Fibroblast of skin of abdomen (primary cell): ENCODE measurements at regions not wholly inside any gene's neighbourhood (a gene's known extent, or its start where the extent isn't known, plus 50 kb on each side); places are given as distances from the start of the nearest gene placed in this dataset.
A peak's percentile ranks its signal among the peaks of the same experiment; 100 is the strongest.
"Not testable (repeated sequence)": the region's sequence is repeated elsewhere in the genome, so short reads cannot be mapped to it uniquely, and the experiment has no call there.

ENCODE experiments used
- DNase-seq: peaks from one replicate; pipeline ENCODE4 v3.0.0-alpha.2; 2013

- DNase-seq: not testable (repeated sequence)
These were observed 85.1 kb upstream of the FBXO28 start for GRCh38 chr1:224028802-224029201.

DNA sequence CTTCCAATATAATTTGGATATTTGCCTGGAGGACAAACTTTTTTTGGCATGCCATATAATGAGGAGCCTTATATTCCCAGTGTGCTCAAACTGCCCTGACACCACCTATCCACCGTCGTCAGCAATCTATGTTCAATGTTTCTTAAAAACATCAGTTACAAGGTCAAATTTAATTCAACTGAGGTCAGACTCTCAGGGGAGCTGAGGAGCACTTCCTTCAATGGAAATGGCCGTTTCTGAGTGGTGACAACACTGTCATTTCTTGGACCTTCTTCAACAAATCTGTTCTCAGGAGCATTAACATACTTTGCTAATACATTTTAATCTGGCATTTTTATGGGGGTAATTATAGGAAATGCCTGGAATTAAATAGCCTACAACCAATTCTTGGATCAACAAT, 90.8 kb upstream of the FBXO28 start:
- DNase-seq: not testable (repeated sequence)

- not testable (repeated sequence) for DNase-seq
These were observed 91.5 kb upstream of the FBXO28 start for GRCh38 chr1:224022249-224022970.

- not testable (repeated sequence) for DNase-seq
These were observed 94.0 kb upstream of the FBXO28 start for GRCh38 chr1:224019866-224020265.

DNA sequence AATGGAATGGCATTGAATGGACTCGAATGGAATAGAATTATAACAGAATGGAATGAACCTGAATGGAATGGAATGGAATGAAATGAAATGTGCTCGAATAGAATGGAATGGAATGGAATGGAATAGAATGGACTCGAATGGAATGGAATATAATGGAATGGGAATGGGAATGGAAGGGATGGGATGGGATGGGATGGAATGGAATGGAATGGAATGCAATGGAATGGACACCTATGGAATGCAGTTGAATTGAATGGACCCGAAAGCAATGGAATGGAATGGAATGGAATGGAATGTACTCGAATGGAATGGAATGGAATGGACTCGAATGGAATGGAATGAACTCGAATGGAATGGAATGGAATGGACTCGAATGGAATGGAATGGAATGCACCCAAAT, 98.1 kb upstream of the FBXO28 start:
- not testable (repeated sequence) for DNase-seq

DNA sequence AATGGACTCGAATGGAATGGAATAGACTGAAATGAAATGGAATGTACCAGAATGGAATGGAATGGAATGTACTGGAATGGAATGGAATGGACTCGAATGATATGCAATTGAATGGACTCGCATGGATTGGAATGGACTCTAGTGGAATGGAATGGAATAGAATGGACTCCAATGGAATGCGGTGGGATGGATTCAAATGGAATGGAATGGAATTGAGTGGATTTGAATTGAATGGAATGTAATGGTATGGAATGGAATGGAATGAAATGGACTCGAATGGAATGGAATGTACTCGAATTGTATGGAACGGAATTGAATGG, 99.6 kb upstream of the FBXO28 start:
- DNase-seq: no peak

DNA sequence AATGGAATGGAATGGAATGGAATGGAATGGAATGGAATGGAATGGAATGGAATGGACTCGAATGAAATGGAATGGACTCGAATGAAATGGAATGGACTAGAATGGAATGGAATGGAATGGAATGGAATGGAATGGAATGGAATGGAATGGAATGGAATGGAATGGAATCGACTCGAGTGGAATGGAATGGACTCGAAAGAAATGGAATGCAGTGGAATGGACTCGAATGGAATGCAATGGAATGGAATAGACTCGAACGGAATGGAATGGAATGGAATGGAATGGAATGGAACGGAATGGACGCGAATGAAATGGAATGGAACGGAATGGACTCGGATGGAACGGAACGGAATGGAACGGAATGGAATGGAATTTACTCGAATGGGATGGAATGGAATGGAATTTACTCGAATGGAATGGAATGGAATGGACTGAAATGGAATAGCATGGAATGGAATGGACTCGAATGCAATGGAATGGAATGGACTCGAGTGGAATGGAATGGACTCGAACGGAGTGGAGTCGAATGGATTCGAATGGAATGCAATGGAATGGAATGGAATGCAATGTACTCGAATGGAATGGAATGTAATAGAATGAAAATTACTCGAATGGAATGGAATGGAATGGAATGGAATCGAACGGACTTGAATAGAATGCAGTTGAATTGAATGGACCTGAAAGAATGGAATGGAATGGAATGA, 100.1 kb upstream of the FBXO28 start:
- DNase-seq: peak; percentile 31

DNA sequence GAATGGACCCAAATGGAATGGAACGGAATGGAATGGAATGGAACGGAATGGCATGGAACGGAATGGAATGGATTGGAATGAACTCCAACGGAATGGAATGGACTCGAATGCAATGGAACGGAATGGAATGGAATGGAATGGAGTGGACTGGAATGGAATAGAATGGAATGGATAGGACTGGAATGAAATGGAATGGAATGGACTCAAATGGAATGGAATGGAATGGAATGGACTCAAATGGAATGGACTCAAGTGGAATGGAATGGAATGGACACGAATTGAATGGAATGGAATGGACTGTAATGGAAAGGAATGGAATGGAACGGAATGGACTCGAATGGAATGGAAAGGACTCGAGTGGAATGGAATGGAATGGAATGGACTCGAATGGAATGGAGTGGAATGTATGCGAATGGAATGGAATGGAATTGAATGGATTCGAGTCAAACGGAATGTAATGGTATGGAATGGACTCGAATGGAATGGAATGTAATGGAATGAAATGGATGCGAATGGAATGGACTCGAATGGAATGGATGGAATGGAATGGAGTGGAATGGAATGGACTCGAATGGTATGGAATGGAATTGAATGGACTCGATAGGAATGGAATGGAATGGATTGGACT, 101.0 kb upstream of the FBXO28 start:
- DNase-seq: not testable (repeated sequence)

DNA sequence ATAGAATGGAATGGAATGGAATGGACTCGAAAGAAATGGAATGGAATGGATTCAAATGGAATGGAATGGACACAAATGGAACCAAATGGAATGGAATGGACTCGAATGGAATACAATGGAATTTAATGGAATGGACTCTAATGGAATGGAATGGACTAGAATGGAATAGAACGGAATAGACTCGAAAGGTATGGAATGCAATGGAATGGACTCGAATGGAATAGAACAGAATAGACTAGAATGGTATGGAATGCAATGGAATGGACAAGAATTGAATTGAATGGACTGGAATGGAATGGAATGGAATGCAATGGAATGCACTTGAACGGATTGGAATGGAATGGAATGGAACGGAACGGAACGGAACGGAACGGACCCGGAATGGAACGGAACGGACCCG, 101.7 kb upstream of the FBXO28 start:
- not testable (repeated sequence) for DNase-seq

DNA sequence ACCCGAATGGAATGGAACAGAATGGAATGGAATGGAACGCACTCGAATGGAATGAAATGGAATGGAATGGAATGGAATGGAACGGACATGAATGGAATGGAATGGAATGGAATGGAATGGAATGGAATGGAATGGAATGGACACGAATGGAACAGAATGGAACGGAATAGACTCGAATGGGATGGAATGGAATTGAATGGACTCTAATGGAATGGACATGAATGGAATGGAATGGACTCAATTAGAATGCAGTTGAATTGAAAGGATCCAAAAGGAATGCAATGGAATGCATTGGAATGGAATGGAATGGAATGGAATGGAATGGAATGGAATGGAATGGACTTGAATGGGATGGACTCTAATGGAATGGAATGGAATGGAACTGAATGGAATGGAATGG, 102.2 kb upstream of the FBXO28 start:
- DNase-seq: not testable (repeated sequence)

DNA sequence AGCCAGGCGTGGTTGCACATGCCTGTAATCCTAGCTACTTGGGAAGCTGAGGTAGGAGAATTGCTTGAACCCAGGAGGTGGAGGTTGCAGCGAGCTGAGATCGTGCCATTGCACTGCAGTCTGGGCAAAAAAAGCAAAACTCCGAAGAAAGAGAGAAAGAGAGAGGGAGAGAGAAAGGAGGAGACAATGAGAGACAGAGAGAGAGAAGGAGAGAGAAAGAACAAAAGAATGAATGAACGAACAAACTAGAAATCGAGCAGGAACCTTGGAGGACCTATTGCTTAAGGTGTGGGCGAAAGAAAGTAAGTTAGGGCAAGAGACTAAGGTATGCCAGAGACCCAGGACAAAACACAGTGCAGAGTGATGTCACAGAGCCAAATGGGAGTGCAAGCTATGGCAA, 102.8 kb upstream of the FBXO28 start:
- not testable (repeated sequence) for DNase-seq

GRCh38 chr1:224005973-224006372, 107.9 kb upstream of the FBXO28 start:
- not testable (repeated sequence) for DNase-seq

DNA sequence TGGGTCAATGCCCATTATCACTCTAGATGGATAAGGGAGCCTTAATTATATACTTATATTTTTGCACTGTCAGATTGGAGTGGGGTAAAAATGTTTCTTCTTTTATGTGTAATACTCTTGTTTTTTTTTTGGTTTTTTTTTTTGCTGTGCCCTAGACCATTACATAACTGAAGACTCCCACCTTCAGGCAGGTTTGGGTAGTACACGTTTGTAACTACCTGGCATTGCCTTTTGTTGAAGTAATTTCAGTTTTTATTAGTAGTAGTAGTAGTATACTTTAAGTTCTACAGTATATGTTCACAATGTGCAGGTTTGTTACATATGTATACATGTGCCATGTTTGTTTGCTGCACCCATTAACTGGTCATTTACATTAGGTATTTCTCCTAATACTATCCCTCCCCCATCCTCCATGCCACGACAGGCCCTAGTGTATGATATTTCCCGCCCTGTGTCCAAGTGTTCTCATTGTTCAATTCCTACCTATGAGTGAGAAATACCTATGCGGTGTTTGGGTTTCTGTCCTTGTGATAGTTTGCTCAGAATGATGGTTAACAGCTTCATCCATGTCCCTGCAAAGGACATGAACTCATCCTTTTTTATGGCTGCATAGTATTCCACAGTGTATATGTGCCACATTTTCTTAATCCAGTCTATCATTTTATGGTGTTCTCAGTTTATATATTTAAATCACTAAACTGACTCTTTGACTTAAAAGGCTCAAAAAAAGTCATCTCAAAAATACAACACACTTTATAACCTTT, 109.2 kb upstream of the FBXO28 start:
- not testable (repeated sequence) for DNase-seq

- DNase-seq: not testable (repeated sequence)
These were observed 110.0 kb upstream of the FBXO28 start for GRCh38 chr1:224003896-224004295.

DNA sequence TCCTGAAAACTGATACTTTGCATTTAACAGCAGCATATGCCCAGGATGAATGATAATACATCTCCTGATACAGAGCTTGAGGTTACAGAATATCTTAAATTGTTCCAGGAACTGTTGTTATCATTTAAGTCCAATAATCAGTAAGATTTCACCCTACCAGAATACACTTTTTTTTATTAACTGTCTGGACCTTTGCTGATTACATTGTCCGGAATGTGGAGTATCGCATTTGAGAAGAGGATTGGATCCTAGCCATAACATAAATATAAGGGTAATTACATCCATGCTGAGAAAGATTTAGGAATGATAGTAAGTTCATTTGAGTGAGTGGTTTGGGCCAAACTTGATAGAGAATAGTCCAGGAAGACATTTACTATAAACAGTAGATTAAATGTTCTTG, 112.2 kb upstream of the FBXO28 start:
- not testable (repeated sequence) for DNase-seq

DNA sequence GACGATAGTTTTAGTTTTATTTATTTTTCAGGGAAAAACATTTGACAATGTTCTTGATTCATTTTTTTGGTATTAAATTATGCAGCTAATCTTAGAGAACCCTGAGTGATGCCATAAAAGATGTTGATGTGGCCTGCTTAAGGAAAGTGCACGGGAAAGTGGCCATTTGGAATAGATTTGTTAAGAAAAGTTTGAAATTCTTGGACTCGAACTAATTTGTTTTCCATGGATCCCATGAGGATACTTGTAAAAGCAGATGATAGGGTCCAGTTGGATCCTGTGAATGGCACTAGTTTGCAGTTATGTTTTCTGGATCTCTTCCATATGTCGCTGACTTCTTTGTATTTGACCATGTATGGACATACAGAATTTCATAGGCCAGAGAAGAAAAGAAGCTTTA, 114.2 kb upstream of the FBXO28 start:
- not testable (repeated sequence) for DNase-seq

- not testable (repeated sequence) for DNase-seq
These were observed 115.0 kb upstream of the FBXO28 start for GRCh38 chr1:223998676-223999455.

GRCh38 chr1:223996376-223996775, 117.5 kb upstream of the FBXO28 start:
- DNase-seq: peak; percentile 56

DNA sequence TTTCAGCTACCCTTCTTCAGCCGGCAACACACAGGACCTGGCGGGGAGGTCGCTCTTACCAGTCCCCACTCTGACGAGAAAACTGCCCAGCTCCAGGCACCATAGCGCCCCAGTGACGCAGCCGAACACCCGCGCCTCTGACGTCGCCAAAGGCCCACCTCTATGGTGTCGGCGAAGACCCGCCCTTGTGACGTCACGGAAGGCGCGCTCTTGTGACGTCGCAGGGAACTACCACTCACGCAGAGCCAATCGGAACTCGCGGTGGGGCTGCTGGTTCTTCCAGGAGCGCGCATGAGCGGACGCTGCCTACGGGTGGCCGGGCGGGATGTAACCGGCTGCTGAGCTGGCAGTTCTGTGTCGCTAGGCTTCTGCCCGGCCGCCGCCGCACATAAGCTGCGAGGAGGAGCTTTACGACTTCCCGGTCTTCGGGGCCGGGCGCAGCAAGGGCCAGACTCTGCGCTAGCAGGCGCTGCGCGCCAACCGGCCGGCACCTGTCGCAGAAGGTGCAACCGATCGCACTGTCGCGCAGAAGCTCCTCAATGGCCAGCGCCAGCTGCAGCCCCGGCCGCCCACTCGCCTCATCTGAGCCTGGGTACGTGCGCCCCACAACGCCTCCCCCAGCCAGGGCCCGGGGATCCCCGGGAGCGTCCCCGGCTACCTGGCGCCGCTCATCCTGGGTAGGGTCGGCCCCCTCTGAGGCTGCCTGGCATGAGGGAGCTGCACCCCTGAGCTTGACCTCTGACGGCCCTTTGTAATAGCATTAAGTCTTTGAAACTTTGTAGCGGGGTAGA, 121.3 kb upstream of the FBXO28 start:
- peak; percentile 99 for DNase-seq

DNA sequence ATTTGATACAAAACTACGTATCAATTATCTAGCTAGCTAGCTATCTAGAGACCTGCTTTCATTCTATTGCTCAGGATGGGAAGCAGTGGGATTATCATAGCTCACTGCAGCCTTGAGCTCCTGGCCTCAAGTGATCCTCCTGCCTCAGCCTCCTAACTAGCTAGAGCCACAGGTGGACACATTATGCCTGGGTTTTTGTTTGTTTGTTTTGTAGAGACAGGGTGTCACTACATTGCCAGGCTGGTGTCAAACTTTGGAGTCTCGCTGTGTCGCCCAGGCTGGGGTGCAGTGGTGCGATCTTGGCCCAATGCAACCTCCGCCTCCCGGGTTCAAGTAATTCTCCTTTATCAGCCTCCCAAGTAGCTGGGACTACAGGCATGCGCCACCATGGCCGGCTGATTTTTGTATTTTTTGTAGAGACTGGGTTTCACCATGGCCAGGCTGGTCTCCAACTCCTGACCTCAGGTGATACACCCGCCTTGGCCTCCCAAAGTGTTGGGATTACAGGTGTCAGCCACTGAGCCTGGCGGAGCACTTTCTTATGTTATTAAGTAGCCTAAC, 122.5 kb upstream of the FBXO28 start:
- DNase-seq: not testable (repeated sequence)

- peak; percentile 60 for DNase-seq
These were observed 116.2 kb upstream of the TP53BP2 start for GRCh38 chr1:223961985-223962384.
